HCT116 (cell line): ENCODE measurements at regions not wholly inside any gene's neighbourhood (a gene's known extent, or its start where the extent isn't known, plus 50 kb on each side); places are given as distances from the start of the nearest gene placed in this dataset.

ENCODE experiments used
- POLR2A ChIP-seq: IDR thresholded peaks from 2 replicates; pipeline ENCODE4 v1.7.0; 2011; ENCODE audit warnings: borderline replicate concordance; ENCODE audit not compliant: insufficient read depth, insufficient read length; ENCODE audit errors: extremely low read depth
- SIN3A ChIP-seq: IDR thresholded peaks from 2 replicates; pipeline ENCODE4 v1.6.1; 2012; ENCODE audit warnings: low read depth
- TF ChIP-seq, protein P1 (sequence below), 3 experiments: fragments of 200-600 bp in 1 of 3; sonication (generic) in 1 of 3; IDR thresholded peaks in 2 of 3; conservative IDR thresholded peaks in 1 of 3; 2 replicates each; pipeline ENCODE4 v1.5.1; 2012 to 2017; ENCODE audit warnings: low read depth in 2 of 3, low read length in 2 of 3, antibody characterized with exemption in 1 of 3, borderline replicate concordance in 1 of 3, control low read depth in 1 of 3, mild to moderate bottlenecking in 1 of 3, mixed read lengths in 1 of 3, mixed run types in 1 of 3, moderate library complexity in 1 of 3; ENCODE audit not compliant: insufficient read depth in 1 of 3

DNA sequence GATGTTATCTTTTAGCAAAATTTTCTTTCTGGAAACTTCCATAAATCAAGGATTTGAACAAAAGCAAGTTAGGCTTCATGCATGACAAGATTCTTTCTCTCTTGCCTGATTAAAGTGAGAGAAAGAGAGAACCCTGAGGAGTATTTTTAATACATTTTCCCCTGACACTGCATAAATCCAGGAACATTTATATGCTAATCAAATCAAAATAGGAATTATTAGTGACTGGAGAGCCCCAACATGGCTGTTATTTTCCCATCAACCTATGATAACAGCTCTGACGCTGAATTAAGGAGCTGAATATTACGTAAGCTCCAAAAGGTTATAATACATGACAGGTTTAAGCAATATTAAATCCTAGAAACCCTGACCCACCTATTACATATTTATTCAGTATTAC, 930.2 kb upstream of the PIK3C3 start:
- TF ChIP-seq, protein P1, sequence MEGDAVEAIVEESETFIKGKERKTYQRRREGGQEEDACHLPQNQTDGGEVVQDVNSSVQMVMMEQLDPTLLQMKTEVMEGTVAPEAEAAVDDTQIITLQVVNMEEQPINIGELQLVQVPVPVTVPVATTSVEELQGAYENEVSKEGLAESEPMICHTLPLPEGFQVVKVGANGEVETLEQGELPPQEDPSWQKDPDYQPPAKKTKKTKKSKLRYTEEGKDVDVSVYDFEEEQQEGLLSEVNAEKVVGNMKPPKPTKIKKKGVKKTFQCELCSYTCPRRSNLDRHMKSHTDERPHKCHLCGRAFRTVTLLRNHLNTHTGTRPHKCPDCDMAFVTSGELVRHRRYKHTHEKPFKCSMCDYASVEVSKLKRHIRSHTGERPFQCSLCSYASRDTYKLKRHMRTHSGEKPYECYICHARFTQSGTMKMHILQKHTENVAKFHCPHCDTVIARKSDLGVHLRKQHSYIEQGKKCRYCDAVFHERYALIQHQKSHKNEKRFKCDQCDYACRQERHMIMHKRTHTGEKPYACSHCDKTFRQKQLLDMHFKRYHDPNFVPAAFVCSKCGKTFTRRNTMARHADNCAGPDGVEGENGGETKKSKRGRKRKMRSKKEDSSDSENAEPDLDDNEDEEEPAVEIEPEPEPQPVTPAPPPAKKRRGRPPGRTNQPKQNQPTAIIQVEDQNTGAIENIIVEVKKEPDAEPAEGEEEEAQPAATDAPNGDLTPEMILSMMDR (IDR thresholded peaks at IDR 0.05 in 2 of 3, conservative IDR thresholded peaks at IDR 0.05 in 1 of 3; ENCODE audit: borderline replicate concordance in 1 of 3, insufficient read depth in 1 of 3, low read depth in 2 of 3, low read length in 2 of 3), result no peak
- TF ChIP-seq POLR2A (no peak), SIN3A (no peak)
